Neuronal stem cell (in vitro differentiated cells): ENCODE measurements at regions not wholly inside any gene's neighbourhood (a gene's known extent, or its start where the extent isn't known, plus 50 kb on each side); places are given as distances from the start of the nearest gene placed in this dataset.

Source experiments
- DNase-seq: peaks from one replicate; pipeline ENCODE4 v3.0.0-alpha.2; 2013; ENCODE audit warnings: low spot score
- H2AFZ ChIP-seq: one replicate; pipeline ENCODE4 v1.6.1; 2013; ENCODE audit warnings: mild to moderate bottlenecking, low read length, inconsistent platforms
- H2AK5ac ChIP-seq: 2 replicates; pipeline ENCODE4 v1.6.1; 2013; ENCODE audit warnings: low read depth, mild to moderate bottlenecking, inconsistent platforms, low read length, moderate library complexity, mixed read lengths
- H2BK120ac ChIP-seq: 2 replicates; pipeline ENCODE4 v1.6.1; 2013; ENCODE audit warnings: low read depth, mild to moderate bottlenecking, inconsistent platforms, low read length, moderate library complexity, mixed read lengths
- H2BK12ac ChIP-seq: one replicate; pipeline ENCODE4 v1.6.1; 2013; ENCODE audit warnings: low read length, inconsistent platforms
- H2BK15ac ChIP-seq: 2 replicates; pipeline ENCODE4 v1.6.1; 2013; ENCODE audit warnings: mild to moderate bottlenecking, low read length, inconsistent platforms, mixed read lengths
- H2BK5ac ChIP-seq: one replicate; pipeline ENCODE4 v1.6.1; 2013; ENCODE audit warnings: inconsistent platforms, mild to moderate bottlenecking, low read length, moderate library complexity
- H3K14ac ChIP-seq: one replicate; pipeline ENCODE4 v1.6.1; 2013; ENCODE audit warnings: low read length, inconsistent platforms
- H3K18ac ChIP-seq: 2 replicates; pipeline ENCODE4 v1.6.1; 2013; ENCODE audit warnings: low read length, inconsistent platforms
- H3K23ac ChIP-seq: 2 replicates; pipeline ENCODE4 v1.6.1; 2013; ENCODE audit warnings: low read depth, mild to moderate bottlenecking, mixed read lengths, low read length, inconsistent platforms; ENCODE audit not compliant: poor library complexity
- H3K27ac ChIP-seq: replicated peaks from 3 replicates; pipeline ENCODE4 v1.5.1; 2013; ENCODE audit warnings: low read length, inconsistent platforms
- H3K27me3 ChIP-seq, 3 experiments: 2 replicates each; pipeline ENCODE4 v1.6.1; 2013; ENCODE audit warnings: low read length in 3 of 3, mild to moderate bottlenecking in 2 of 3, inconsistent platforms in 1 of 3, low read depth in 1 of 3, mixed read lengths in 1 of 3, moderate library complexity in 1 of 3; ENCODE audit not compliant: control insufficient read depth in 3 of 3, insufficient read depth in 3 of 3
- H3K36me3 ChIP-seq, 2 donors: replicated peaks in 1 of 2; 2 replicates each; pipeline ENCODE4 v1.6.1; 2013; ENCODE audit warnings: low read length in 2 of 2; ENCODE audit not compliant: control insufficient read depth in 2 of 2, insufficient read depth in 2 of 2
- H3K4ac ChIP-seq: 2 replicates; pipeline ENCODE4 v1.6.1; 2013; ENCODE audit warnings: inconsistent platforms, mild to moderate bottlenecking, low read length, moderate library complexity
- H3K4me1 ChIP-seq, 2 donors: 1 replicate in 1 of 2; 2 replicates in 1 of 2; pipeline ENCODE4 v1.6.1; 2013; ENCODE audit warnings: low read length in 2 of 2, low read depth in 1 of 2; ENCODE audit not compliant: control insufficient read depth in 2 of 2, insufficient read depth in 1 of 2
- H3K4me2 ChIP-seq: one replicate; pipeline ENCODE4 v1.6.1; 2013; ENCODE audit warnings: mild to moderate bottlenecking, low read length, inconsistent platforms; ENCODE audit not compliant: insufficient read depth, poor library complexity, severe bottlenecking
- H3K4me3 ChIP-seq, 2 donors: 2 replicates each; pipeline ENCODE4 v1.5.1; 2013; ENCODE audit warnings: low read length in 2 of 2, mild to moderate bottlenecking in 2 of 2, inconsistent platforms in 1 of 2, moderate library complexity in 1 of 2
- H3K79me1 ChIP-seq: one replicate; pipeline ENCODE4 v1.6.1; 2013; ENCODE audit warnings: low read depth, mild to moderate bottlenecking, inconsistent platforms, low read length, moderate library complexity
- H3K9ac ChIP-seq: one replicate; pipeline ENCODE4 v1.6.1; 2013; ENCODE audit warnings: mild to moderate bottlenecking, low read depth, low read length, inconsistent platforms; ENCODE audit not compliant: poor library complexity
- H3K9me3 ChIP-seq, 2 donors: replicated peaks in 1 of 2; 2 replicates each; pipeline versions ENCODE3 to v1.6.1; 2013; ENCODE audit warnings: low read length in 2 of 2, mild to moderate bottlenecking in 2 of 2, inconsistent platforms in 1 of 2, low read depth in 1 of 2, mixed read lengths in 1 of 2, moderate library complexity in 1 of 2; ENCODE audit not compliant: control insufficient read depth in 2 of 2, insufficient read depth in 1 of 2
- H4K8ac ChIP-seq: one replicate; pipeline ENCODE4 v1.6.1; 2013; ENCODE audit warnings: low read depth, mild to moderate bottlenecking, inconsistent platforms, low read length, moderate library complexity
- H4K91ac ChIP-seq: one replicate; pipeline ENCODE4 v1.6.1; 2013; ENCODE audit warnings: low read length, low read depth, mild to moderate bottlenecking, inconsistent platforms; ENCODE audit not compliant: poor library complexity
- WGBS, 2 donors: extraction: QIAGEN DNeasy Blood & Tissue Kit; methylation state at CpG; one replicate each; pipeline ENCODE4 v1.1.7; 2013; ENCODE audit warnings: missing lambda C conversion rate in 2 of 2, mixed read lengths in 1 of 2; ENCODE audit not compliant: insufficient read length in 2 of 2, insufficient replicate concordance in 1 of 2; ENCODE audit errors: extremely low coverage in 2 of 2; 5-methylcytosine and 5-hydroxymethylcytosine counted together

DNA sequence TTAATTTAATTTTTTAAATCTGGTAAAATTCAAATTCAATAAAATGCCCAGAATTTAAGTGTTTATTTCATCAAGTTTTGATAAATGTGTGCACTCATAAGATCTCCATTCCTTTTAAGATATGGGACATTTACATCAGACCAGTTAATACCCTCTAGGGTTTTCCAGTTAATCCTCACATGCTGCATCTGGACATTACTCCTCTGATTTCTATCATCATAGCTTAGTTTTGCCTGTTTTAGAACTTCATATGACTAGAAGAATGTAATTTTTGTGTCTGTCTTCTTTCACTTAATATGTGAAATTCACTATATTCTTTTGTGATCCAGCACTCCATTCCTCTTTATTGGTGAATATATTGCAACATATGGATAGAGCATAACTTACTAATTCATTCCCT lies 727.7 kb upstream of the FAM241A start:
- Histone ChIP-seq H4K8ac (no peak overlapping the region), H3K18ac (no peak overlapping the region), H2AFZ (no peak overlapping the region), H2AK5ac (no peak overlapping the region), H3K36me3 (no peaks in the 10 kb centered on the region), H2BK12ac (no peak overlapping the region), H3K27me3 (no peaks in the 10 kb centered on the region), H3K4me1 (no peaks in the 10 kb centered on the region), H3K4ac (no peak overlapping the region), H3K4me3 (no peak overlapping the region), H2BK15ac (no peak overlapping the region), H3K23ac (no peak overlapping the region), H3K14ac (no peak overlapping the region), H2BK5ac (no peak overlapping the region), H3K27ac (no peak overlapping the region), H3K79me1 (no peaks in the 10 kb centered on the region), H4K91ac (no peak overlapping the region), H3K9ac (no peak overlapping the region), H2BK120ac (no peak overlapping the region), H3K9me3 (no peaks in the 10 kb centered on the region), H3K4me2 (no peak overlapping the region)
- no peak for DNase-seq

- Histone ChIP-seq H3K27ac (no peak overlapping the region), H3K4me1 (no peaks in the 10 kb centered on the region), H2BK15ac (no peak overlapping the region), H3K4me3 (no peak overlapping the region), H3K18ac (no peak overlapping the region), H3K14ac (no peak overlapping the region), H4K8ac (no peak overlapping the region), H3K4me2 (no peak overlapping the region), H2BK120ac (no peak overlapping the region), H3K4ac (no peak overlapping the region), H2BK5ac (no peak overlapping the region), H2AK5ac (no peak overlapping the region), H2AFZ (no peak overlapping the region), H3K79me1 (no peaks in the 10 kb centered on the region), H3K9ac (no peak overlapping the region), H3K27me3 (no peaks in the 10 kb centered on the region), H3K9me3 (no peaks in the 10 kb centered on the region), H2BK12ac (no peak overlapping the region), H3K23ac (no peak overlapping the region), H4K91ac (no peak overlapping the region), H3K36me3 (no peaks in the 10 kb centered on the region)
- WGBS, 2 donors = no CpG with 5 or more reads among the region's 2 CpGs
- DNase-seq = no peak
These were observed 711.8 kb upstream of the FAM241A start for GRCh38 chr4:111433441-111433840.

GRCh38 chr4:111434586-111434985 lies 710.7 kb upstream of the FAM241A start:
- no CpG with 5 or more reads among the region's 7 CpGs for WGBS, 2 donors
- no peak overlapping the region for H3K4ac ChIP-seq

GRCh38 chr4:111435986-111436744 lies 709.1 kb upstream of the FAM241A start:
- Histone ChIP-seq H3K27me3 (no peaks in the 10 kb centered on the region), H2BK15ac (no peak overlapping the region), H3K9me3 (no peaks in the 10 kb centered on the region), H3K9ac (no peak overlapping the region), H3K4me3 (no peak overlapping the region), H3K4ac (no peak overlapping the region), H2AK5ac (no peak overlapping the region), H3K18ac (no peak overlapping the region), H2BK5ac (no peak overlapping the region), H3K36me3 (no peaks in the 10 kb centered on the region), H3K23ac (no peak overlapping the region), H3K79me1 (no peaks in the 10 kb centered on the region), H4K8ac (no peak overlapping the region), H2BK120ac (no peak overlapping the region), H3K14ac (no peak overlapping the region), H4K91ac (no peak overlapping the region), H2BK12ac (no peak overlapping the region), H3K27ac (no peak overlapping the region), H3K4me1 (no peaks in the 10 kb centered on the region), H3K4me2 (no peak overlapping the region), H2AFZ (no peak overlapping the region)
- WGBS, 2 donors = no CpG with 5 or more reads among the region's 2 CpGs
- no peak for DNase-seq

More at GRCh38 chr4:111434586-111434985, 710.7 kb upstream of the FAM241A start:
- no peaks in the 10 kb centered on the region for H3K27me3 ChIP-seq
- no peak overlapping the region for H4K8ac ChIP-seq
- no peak for DNase-seq
- H3K36me3 ChIP-seq = no peaks in the 10 kb centered on the region
- H3K79me1 ChIP-seq = no peaks in the 10 kb centered on the region
- no peak overlapping the region for H4K91ac ChIP-seq
- H2BK5ac ChIP-seq = no peak overlapping the region
- H3K27ac ChIP-seq = no peak overlapping the region
- no peak overlapping the region for H2AFZ ChIP-seq
- no peak overlapping the region for H2AK5ac ChIP-seq
- H3K9ac ChIP-seq = no peak overlapping the region
- H2BK15ac ChIP-seq = no peak overlapping the region
- no peak overlapping the region for H3K4me3 ChIP-seq
- H3K14ac ChIP-seq = no peak overlapping the region
- H2BK12ac ChIP-seq = no peak overlapping the region
- H3K4me2 ChIP-seq = no peak overlapping the region
- no peaks in the 10 kb centered on the region for H3K9me3 ChIP-seq
- H3K18ac ChIP-seq = no peak overlapping the region
- H3K23ac ChIP-seq = no peak overlapping the region
- no peaks in the 10 kb centered on the region for H3K4me1 ChIP-seq
- no peak overlapping the region for H2BK120ac ChIP-seq
